HG02571 (cell line): ENCODE measurements at regions not wholly inside any gene's neighbourhood (a gene's known extent, or its start where the extent isn't known, plus 50 kb on each side); places are given as distances from the start of the nearest gene placed in this dataset.

Experiments used
- ATAC-seq: cut with Tn5 transposase; IDR thresholded peaks from one replicate; pipeline ENCODE4 v1.9.1; 2021; ENCODE audit warnings: mild to moderate bottlenecking, moderate library complexity; ENCODE audit not compliant: unreplicated experiment

- ATAC-seq: no peak
These were observed 104.7 kb downstream of the TSN start for GRCh38 chr2:121860033-121860757.

- ATAC-seq: no peak
These were observed 105.3 kb downstream of the TSN start for GRCh38 chr2:121860758-121861227.

- no peak for ATAC-seq
These were observed 106.8 kb downstream of the TSN start for GRCh38 chr2:121862286-121862685.

- ATAC-seq: no peak
These were observed 110.5 kb downstream of the TSN start for GRCh38 chr2:121865914-121866313.

- ATAC-seq: no peak
These were observed 111.3 kb downstream of the TSN start for GRCh38 chr2:121866789-121867188.

- ATAC-seq: no peak
These were observed 113.2 kb downstream of the TSN start for GRCh38 chr2:121868652-121869051.

- ATAC-seq: no peak
These were observed 113.9 kb downstream of the TSN start for GRCh38 chr2:121869363-121869762.

GRCh38 chr2:121869873-121870272, 114.4 kb downstream of the TSN start:
- no peak for ATAC-seq

- ATAC-seq: no peak
These were observed 117.2 kb downstream of the TSN start for GRCh38 chr2:121872651-121873050.

GRCh38 chr2:121873864-121874263, 118.4 kb downstream of the TSN start:
- no peak for ATAC-seq

- ATAC-seq: no peak
These were observed 120.2 kb downstream of the TSN start for GRCh38 chr2:121875585-121876185.

- no peak for ATAC-seq
These were observed 121.9 kb downstream of the TSN start for GRCh38 chr2:121877366-121877765.

GRCh38 chr2:121880283-121880682, 124.8 kb downstream of the TSN start:
- no peak for ATAC-seq

- no peak for ATAC-seq
These were observed 125.6 kb downstream of the TSN start for GRCh38 chr2:121881038-121881437.

- ATAC-seq: no peak
These were observed 126.5 kb downstream of the TSN start for GRCh38 chr2:121881950-121882349.

GRCh38 chr2:121884078-121884477, 128.6 kb downstream of the TSN start:
- no peak for ATAC-seq

GRCh38 chr2:121884511-121884921, 129.1 kb downstream of the TSN start:
- ATAC-seq: no peak

- no peak for ATAC-seq
These were observed 130.6 kb downstream of the TSN start for GRCh38 chr2:121886059-121886458.

- ATAC-seq: no peak
These were observed 132.2 kb downstream of the TSN start for GRCh38 chr2:121887513-121888188.

- ATAC-seq: peak; percentile 81
These were observed 132.7 kb downstream of the TSN start for GRCh38 chr2:121888189-121888557.

GRCh38 chr2:121890041-121890440, 134.6 kb downstream of the TSN start:
- ATAC-seq: no peak
